VCaP (cell line): ENCODE measurements at regions not wholly inside any gene's neighbourhood (a gene's known extent, or its start where the extent isn't known, plus 50 kb on each side); places are given as distances from the start of the nearest gene placed in this dataset.
A peak's percentile ranks its signal among the peaks of the same experiment; 100 is the strongest.

Source experiments
- H3K27ac ChIP-seq: fragments of 450-650 bp; 2 replicates; pipeline ENCODE4 v1.5.1; 2017
- TF ChIP-seq, protein P1 (sequence below): fragments of 450-650 bp; conservative IDR thresholded peaks from 2 replicates; pipeline ENCODE4 v1.5.1; 2017; ENCODE audit warnings: mild to moderate bottlenecking, moderate library complexity

DNA sequence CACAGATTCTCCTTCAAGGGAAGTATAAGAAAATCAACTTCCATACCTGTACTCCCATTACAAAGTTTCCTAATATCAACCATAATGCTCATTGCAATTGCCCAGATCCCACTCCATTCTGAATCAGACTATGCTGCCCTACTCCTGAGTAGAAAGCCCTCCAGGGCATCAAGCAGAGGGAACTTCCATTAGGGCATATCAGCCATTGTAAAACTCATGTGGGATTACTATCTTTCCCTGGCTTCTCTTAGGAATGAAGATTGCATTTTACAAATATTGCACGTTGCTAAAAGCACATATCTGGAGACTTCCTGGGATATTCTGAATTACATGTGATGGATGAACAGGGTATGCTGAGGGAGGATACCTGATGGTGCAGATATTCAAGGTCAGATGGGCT, 263.2 kb downstream of the FOXA2 start:
- TF ChIP-seq, protein P1, sequence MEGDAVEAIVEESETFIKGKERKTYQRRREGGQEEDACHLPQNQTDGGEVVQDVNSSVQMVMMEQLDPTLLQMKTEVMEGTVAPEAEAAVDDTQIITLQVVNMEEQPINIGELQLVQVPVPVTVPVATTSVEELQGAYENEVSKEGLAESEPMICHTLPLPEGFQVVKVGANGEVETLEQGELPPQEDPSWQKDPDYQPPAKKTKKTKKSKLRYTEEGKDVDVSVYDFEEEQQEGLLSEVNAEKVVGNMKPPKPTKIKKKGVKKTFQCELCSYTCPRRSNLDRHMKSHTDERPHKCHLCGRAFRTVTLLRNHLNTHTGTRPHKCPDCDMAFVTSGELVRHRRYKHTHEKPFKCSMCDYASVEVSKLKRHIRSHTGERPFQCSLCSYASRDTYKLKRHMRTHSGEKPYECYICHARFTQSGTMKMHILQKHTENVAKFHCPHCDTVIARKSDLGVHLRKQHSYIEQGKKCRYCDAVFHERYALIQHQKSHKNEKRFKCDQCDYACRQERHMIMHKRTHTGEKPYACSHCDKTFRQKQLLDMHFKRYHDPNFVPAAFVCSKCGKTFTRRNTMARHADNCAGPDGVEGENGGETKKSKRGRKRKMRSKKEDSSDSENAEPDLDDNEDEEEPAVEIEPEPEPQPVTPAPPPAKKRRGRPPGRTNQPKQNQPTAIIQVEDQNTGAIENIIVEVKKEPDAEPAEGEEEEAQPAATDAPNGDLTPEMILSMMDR, result no peak
- no peak overlapping the region for H3K27ac ChIP-seq

DNA sequence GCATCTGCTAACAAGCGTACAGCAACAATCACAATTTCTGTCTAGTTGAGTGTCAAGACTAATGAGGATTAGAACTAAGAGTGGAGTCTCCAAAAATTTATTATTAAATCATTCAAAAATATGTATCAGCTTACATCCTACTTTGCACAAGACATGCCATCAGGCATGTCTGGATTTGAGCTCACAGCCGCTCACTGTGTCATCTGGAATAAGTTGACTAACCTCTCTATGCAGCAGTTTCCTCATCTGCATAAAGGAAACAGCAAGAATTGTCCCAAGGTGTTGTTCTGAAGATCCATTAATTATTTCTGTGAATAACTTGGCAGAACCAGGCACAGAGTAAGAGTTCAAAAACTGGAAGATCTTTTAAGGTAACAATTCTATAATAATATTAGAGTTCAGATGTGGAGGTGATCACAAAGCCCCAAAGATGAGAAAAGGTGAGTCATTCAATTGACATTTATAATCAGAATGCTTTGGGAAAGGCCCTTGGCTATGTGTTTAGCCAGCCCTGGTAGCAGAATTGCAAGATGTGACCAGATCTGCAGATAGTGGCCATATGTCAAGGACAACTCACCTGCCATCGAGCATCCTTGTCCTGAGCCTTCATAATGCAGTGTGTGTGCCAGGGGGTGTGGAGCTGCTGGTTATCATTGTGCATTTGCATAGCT, 264.0 kb downstream of the FOXA2 start:
- H3K27ac ChIP-seq, result no peak overlapping the region
- TF ChIP-seq, protein P1, result no peak

DNA sequence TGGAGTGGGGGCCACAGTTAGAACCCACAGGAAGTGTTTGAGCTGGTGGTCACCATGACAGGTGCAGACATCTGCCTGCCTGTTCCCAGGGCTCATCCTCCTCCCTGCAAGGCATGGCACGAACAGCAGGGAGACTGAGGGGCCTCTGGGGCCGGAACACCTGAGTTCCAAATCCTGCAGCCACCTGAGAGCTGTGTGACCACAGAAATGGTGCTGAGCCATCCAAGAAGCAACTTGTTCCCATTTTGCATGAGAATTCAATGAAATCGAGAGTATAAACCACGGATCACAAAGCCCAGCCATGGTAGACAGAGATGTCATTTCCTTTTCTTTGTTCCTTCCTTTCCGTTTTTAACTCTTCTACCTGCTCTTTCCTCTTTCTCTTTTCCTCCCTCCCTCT, 268.6 kb downstream of the FOXA2 start:
- no peak overlapping the region for H3K27ac ChIP-seq
- TF ChIP-seq, protein P1, result no peak

DNA sequence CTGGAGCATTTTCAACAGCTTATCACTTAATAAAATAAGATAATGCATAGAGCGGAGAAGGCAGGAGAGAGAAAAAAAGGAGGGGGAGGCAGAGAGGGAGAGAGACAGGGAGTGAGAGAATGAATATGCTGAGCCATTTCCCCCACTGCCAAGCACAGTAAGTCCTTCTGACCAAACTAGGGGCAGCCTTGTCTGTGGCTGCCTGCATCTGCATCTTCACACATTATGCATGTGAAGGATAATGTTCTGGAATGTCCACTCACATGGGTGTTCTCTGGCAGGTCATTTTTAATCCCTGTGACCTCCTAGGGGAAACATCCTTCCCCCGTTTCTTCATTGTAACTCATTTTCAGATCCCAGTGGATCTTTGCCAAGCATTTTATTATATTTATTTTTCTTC, 269.3 kb downstream of the FOXA2 start:
- TF ChIP-seq, protein P1, result no peak
- no peak overlapping the region for H3K27ac ChIP-seq

DNA sequence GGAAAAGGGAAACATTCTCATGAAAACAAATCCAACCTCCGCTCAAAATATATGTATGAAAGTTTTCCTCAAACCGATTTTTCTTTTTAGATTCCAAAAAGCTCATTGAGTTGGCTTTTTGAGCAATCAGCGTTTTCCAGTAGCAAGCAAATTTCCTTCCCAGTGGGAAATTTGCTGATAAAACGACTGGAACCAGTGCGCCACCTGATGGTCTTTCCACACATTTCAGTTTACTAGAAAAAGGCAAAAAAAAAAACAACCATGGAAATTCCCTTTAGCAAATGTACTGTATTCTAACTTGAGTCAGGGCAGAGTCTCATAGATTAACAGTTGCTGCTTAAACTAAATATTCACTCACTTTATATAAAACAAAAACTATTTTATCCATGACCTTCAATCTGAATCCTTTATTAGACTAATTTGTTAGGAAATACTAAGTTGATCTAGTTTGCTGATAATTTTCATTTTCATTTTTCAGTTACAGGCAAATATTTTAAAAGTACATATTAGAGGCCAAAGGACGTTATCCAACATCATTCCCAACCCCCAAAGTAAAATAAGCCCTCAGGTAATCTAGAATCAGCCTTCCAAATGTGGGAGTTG, 271.5 kb downstream of the FOXA2 start:
- no peak overlapping the region for H3K27ac ChIP-seq
- TF ChIP-seq, protein P1, result peak; percentile 91

DNA sequence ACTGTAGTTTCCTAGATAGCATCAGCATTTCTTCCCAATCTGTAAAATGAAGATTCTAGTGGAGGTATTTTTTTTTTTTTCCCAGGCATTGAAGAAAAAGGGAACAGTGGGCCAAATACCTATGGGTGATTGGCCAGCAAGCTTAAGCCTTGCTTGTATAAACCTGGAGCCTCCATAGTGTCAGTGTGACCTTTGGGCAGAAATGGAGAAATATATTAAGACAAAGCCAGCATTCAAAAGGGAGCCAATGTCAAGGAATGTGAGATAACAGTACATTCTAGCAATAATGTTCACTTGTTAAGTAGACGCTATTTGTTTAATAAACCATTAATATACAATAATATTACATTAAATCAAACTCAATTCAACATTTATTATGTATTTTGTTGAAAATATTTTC, 275.4 kb downstream of the FOXA2 start:
- H3K27ac ChIP-seq, result no peak overlapping the region
- TF ChIP-seq, protein P1, result no peak

DNA sequence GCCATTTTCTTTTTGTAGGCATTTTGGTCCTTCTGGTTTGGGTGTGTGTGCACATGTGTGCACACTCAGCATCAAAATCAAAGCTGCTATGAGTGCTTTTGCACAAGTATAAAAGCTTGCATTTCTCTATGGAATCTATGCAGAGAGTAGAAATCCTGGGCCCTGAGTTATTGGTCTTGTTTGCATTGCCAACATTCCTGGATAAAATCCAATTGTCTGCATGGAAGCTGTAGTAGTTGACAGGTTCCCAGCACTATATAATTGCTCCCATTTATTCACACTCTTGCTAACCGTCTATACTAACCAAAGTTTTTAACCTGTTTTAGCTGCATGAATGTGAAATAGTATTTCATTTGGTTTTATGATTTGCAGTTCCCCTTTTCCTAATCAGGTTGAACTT, 277.0 kb downstream of the FOXA2 start:
- H3K27ac ChIP-seq, result no peak overlapping the region
- TF ChIP-seq, protein P1, result no peak
